OCI-LY7 (cell line): ENCODE measurements at regions not wholly inside any gene's neighbourhood (a gene's known extent, or its start where the extent isn't known, plus 50 kb on each side); places are given as distances from the start of the nearest gene placed in this dataset.

Experiments
- BruUV-seq: library from RNA; stranded (reverse); fragments of 400-500 nt; replicated peaks from 2 replicates; lab custom pipeline; 2021; lab: Mats Ljungman, UMichigan
- CTCF ChIA-PET: fragments of 300-600 bp; sonication (Branson Sonifier 250); formaldehyde crosslinking; loops from one replicate; lab custom pipeline; 2022; ENCODE audit warnings: antibody characterized with exemption; ENCODE audit not compliant: unreplicated experiment; lab: Charles Lee
- POLR2A ChIA-PET: fragments of 300-600 bp; sonication (Branson Sonifier 250); formaldehyde crosslinking; loops from one replicate; lab custom pipeline; 2022; ENCODE audit warnings: antibody characterized with exemption; lab: Charles Lee
- DNase-seq: peaks from one replicate; pipeline ENCODE4 v3.0.0-alpha.2; 2015; ENCODE audit warnings: low spot score
- H2AFZ ChIP-seq: fragments of 200-600 bp; sonication (generic), shearing (Covaris generic); 2 replicates; pipeline ENCODE4 v1.6.1; 2014; ENCODE audit warnings: mild to moderate bottlenecking, antibody characterized with exemption, low read length, moderate library complexity
- H3K27ac ChIP-seq: fragments of 200-600 bp; sonication (generic); 2 replicates; pipeline ENCODE4 v1.5.1; 2014; ENCODE audit warnings: mixed run types, low read depth, mild to moderate bottlenecking, moderate library complexity, low read length, inconsistent platforms; ENCODE audit not compliant: poor library complexity, severe bottlenecking
- H3K36me3 ChIP-seq: fragments of 200-600 bp; sonication (generic); 2 replicates; pipeline ENCODE4 v1.6.1; 2014; ENCODE audit warnings: mild to moderate bottlenecking, antibody characterized with exemption, low read length, moderate library complexity, mixed read lengths; ENCODE audit not compliant: insufficient read depth
- H3K4me1 ChIP-seq: fragments of 200-600 bp; sonication (generic); 2 replicates; pipeline ENCODE4 v1.5.1; 2014; ENCODE audit warnings: mild to moderate bottlenecking, low read length; ENCODE audit not compliant: insufficient read depth, poor library complexity, severe bottlenecking
- H3K4me2 ChIP-seq: fragments of 200-600 bp; sonication (generic); 2 replicates; pipeline ENCODE4 v1.6.1; 2014; ENCODE audit warnings: mild to moderate bottlenecking, low read length
- H3K4me3 ChIP-seq: fragments of 200-600 bp; sonication (generic); 2 replicates; pipeline ENCODE4 v1.5.1; 2014; ENCODE audit warnings: mild to moderate bottlenecking, low read depth, low read length; ENCODE audit not compliant: poor library complexity, severe bottlenecking
- H3K79me2 ChIP-seq: fragments of 200-600 bp; sonication (generic); 2 replicates; pipeline ENCODE4 v1.6.1; 2016; ENCODE audit warnings: low read depth, mild to moderate bottlenecking, low read length, moderate library complexity, mixed read lengths; ENCODE audit not compliant: insufficient read depth
- H3K9me2 ChIP-seq: fragments of 200-600 bp; sonication (generic); 2 replicates; pipeline ENCODE4 v1.6.1; 2016; ENCODE audit warnings: mild to moderate bottlenecking, low read length, mixed read lengths; ENCODE audit not compliant: insufficient read depth
- H3K9me3 ChIP-seq: fragments of 200-600 bp; sonication (generic); 2 replicates; pipeline ENCODE4 v1.6.1; 2014; ENCODE audit warnings: mild to moderate bottlenecking, mixed run types, low read length, mixed read lengths
- H4K20me1 ChIP-seq: fragments of 200-600 bp; sonication (generic); 2 replicates; pipeline ENCODE4 v1.6.1; 2014; ENCODE audit warnings: mild to moderate bottlenecking, antibody characterized with exemption, low read length, moderate library complexity, mixed read lengths; ENCODE audit not compliant: insufficient read depth
- EZH2phosphoT487 ChIP-seq: fragments of 200-600 bp; sonication (generic); IDR thresholded peaks from 2 replicates; pipeline ENCODE4 v1.6.1; 2018; ENCODE audit warnings: low read depth, borderline replicate concordance, mild to moderate bottlenecking, mixed run types, antibody characterized with exemption, low read length, moderate library complexity, mixed read lengths
- intact Hi-C: fragments of 100-400 bp; cut with micrococcal nuclease; formaldehyde crosslinking; loops from one replicate; pipeline ENCODE4 v1.10.0; 2022; ENCODE audit not compliant: unreplicated experiment
- TF ChIP-seq, protein P1 (sequence below): fragments of 200-600 bp; sonication (generic); conservative IDR thresholded peaks from 2 replicates; pipeline ENCODE4 v1.5.1; 2014; ENCODE audit warnings: mild to moderate bottlenecking, antibody characterized with exemption, low read length, moderate library complexity, mixed read lengths

DNA sequence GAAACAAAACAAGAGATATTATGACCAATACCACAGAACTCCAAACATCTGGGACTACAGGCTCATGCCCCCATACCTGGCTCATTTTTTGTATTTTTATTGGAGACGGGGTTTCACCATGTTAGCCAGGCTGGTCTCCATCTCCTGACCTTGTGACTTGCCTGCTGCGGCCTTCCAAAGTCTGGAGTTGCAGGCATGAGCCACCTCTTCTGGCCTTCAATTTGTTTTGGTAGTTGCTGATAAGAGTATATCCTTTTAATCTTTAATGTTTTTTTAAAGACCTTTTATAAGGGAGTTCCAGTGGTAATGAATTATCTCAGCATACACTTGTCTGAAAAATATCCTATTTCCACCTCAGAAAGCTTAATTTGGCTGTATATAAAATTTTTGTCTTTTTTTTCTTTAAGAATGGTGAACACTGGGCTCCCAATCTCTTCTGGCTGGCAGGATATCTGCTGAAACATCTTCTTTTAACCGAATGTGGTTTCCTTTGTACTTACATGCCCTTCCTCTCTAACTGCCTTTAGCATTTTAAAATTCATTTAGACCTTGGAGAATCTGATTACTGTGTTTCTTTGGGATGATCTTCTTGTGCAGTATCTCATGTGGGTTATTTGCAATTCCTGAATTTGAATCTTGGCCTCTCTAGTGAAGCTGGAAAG is 112.1 kb upstream of the KDM5D start:
- no peak for TF ChIP-seq EZH2phosphoT487
- TF ChIP-seq, protein P1, sequence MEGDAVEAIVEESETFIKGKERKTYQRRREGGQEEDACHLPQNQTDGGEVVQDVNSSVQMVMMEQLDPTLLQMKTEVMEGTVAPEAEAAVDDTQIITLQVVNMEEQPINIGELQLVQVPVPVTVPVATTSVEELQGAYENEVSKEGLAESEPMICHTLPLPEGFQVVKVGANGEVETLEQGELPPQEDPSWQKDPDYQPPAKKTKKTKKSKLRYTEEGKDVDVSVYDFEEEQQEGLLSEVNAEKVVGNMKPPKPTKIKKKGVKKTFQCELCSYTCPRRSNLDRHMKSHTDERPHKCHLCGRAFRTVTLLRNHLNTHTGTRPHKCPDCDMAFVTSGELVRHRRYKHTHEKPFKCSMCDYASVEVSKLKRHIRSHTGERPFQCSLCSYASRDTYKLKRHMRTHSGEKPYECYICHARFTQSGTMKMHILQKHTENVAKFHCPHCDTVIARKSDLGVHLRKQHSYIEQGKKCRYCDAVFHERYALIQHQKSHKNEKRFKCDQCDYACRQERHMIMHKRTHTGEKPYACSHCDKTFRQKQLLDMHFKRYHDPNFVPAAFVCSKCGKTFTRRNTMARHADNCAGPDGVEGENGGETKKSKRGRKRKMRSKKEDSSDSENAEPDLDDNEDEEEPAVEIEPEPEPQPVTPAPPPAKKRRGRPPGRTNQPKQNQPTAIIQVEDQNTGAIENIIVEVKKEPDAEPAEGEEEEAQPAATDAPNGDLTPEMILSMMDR = no peak
- no peaks in the 10 kb centered on the region for H3K79me2 ChIP-seq
- no peaks in the 10 kb centered on the region for H3K9me3 ChIP-seq
- no peaks in the 10 kb centered on the region for H3K9me2 ChIP-seq
- H3K4me3 ChIP-seq = no peak overlapping the region
- POLR2A ChIA-PET = interaction anchor here (0.7 kb wide), 2 partner anchors 59 to 947 kb away, joined by 3 read pairs; no protein-coding TSS in a partner anchor
- BruUV-seq = no TSS peak
- H4K20me1 ChIP-seq = no peaks in the 10 kb centered on the region
- no peaks in the 10 kb centered on the region for H3K36me3 ChIP-seq
- no peak overlapping the region for H3K27ac ChIP-seq
- no peak overlapping the region for H2AFZ ChIP-seq
- H3K4me1 ChIP-seq = no peaks in the 10 kb centered on the region
- no peak overlapping the region for H3K4me2 ChIP-seq
- intact Hi-C loops = no loop called here
- CTCF ChIA-PET = no interaction called here
- DNase-seq = no peak

DNA sequence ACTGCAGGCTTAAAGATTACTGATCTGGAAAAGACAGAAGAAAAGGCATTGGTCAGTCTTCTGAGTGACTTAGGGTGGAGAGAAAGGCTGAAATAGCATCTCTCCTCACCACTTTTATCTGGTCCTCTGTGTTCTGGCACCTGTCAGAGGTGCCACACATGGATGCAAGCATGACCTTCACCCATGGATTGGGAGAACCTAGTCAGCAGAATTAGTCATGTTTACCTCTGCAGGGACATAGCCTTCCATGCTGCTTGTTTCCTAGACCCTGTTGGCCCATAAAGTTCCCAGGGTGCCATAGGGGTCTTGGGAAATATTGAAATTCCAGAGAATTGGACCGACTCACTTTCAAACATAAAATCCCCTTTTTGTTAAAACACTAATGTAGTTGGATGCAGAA is 98.4 kb upstream of the KDM5D start:
- POLR2A ChIA-PET = no interaction called here
- H2AFZ ChIP-seq = no peak overlapping the region
- DNase-seq = no peak
- H3K4me1 ChIP-seq = no peaks in the 10 kb centered on the region
- no peak for TF ChIP-seq EZH2phosphoT487
- TF ChIP-seq, protein P1 = no peak
- H3K9me2 ChIP-seq = no peaks in the 10 kb centered on the region
- H3K79me2 ChIP-seq = no peaks in the 10 kb centered on the region
- BruUV-seq = no TSS peak
- no peaks in the 10 kb centered on the region for H3K9me3 ChIP-seq
- H3K4me3 ChIP-seq = no peak overlapping the region
- no peaks in the 10 kb centered on the region for H4K20me1 ChIP-seq
- CTCF ChIA-PET = no interaction called here
- no peaks in the 10 kb centered on the region for H3K36me3 ChIP-seq
- no peak overlapping the region for H3K27ac ChIP-seq
- no peak overlapping the region for H3K4me2 ChIP-seq
- intact Hi-C loops = no loop called here

DNA sequence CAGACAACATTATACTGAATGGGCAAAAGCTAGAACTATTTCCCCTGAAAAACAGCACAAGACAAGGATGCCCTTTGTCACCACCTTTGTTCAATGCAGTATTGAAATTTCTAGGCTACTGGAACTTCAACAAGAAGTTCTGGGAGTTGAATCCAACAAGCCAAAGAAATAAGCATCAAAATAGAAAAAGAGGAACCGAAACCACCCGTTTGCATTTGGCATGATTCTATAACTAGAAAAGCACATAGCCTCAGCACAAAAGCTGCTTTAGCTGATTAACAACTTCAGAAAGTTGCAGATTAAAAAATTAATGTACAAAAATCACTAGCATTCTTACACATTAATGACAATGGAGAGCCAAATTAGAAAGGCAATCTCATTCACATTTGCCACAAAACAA is 79.6 kb upstream of the KDM5D start:
- ChIA-PET CTCF (no interaction called here), POLR2A (no interaction called here)

More for the DNA sequence above, 79.6 kb upstream of the KDM5D start:
- Histone ChIP-seq H3K4me1 (peaks cover 9% of the 10 kb centered on the region), H3K9me3 (no peaks in the 10 kb centered on the region), H4K20me1 (no peaks in the 10 kb centered on the region), H3K27ac (no peak overlapping the region), H3K36me3 (no peaks in the 10 kb centered on the region), H3K4me3 (no peak overlapping the region), H3K9me2 (no peaks in the 10 kb centered on the region), H3K4me2 (peak overlapping the region; percentile 46; the same call in 1 of the 2 replicates), H3K79me2 (no peaks in the 10 kb centered on the region), H2AFZ (no peak overlapping the region)
- TF ChIP-seq EZH2phosphoT487 = no peak
- TF ChIP-seq, protein P1 = no peak
- peak; percentile 63 for DNase-seq
- no TSS peak for BruUV-seq
- intact Hi-C loops = loop anchor here (10.0 kb wide), 1 partner anchor 121 kb away; no protein-coding TSS in a partner anchor
